ENCODE measurements at regions not wholly inside any gene's neighbourhood (a gene's known extent, or its start where the extent isn't known, plus 50 kb on each side); places are given as distances from the start of the nearest gene placed in this dataset.

GRCh38 chr1:229011022-229011421, 259.9 kb upstream of the RAB4A start:
- TF ChIP-seq POLR2A (IDR thresholded peaks at IDR 0.05; ENCODE audit: low read depth, low read length) = no peak
- TF ChIP-seq SPI1 (IDR thresholded peaks at IDR 0.05; ENCODE audit: low read depth, low read length) = no peak
- TF ChIP-seq TAF1 (IDR thresholded peaks at IDR 0.05; ENCODE audit: low read depth, low read length) = no peak
- TF ChIP-seq POLR2AphosphoS5 (IDR thresholded peaks at IDR 0.05; ENCODE audit: low read depth, low read length) = no peak
- TF ChIP-seq POU2F2 (IDR thresholded peaks at IDR 0.05; ENCODE audit: low read depth, low read length) = no peak

Data from GM12891 (cell line).